Endometrium (tissue), 2 donors: ENCODE measurements at regions not wholly inside any gene's neighbourhood (a gene's known extent, or its start where the extent isn't known, plus 50 kb on each side); places are given as distances from the start of the nearest gene placed in this dataset.

Experiments
- FAIRE-seq: peaks from 2 replicates; lab custom pipeline; 2012; peaks lifted over from hg19 to GRCh38; lab: Jason Lieb, UNC
- donor health status: control.
- donor health status: control.

- no peak for FAIRE-seq
Observed at GRCh38 chr3:116848248-116848829, 138.8 kb downstream of the TUSC7 start.

DNA sequence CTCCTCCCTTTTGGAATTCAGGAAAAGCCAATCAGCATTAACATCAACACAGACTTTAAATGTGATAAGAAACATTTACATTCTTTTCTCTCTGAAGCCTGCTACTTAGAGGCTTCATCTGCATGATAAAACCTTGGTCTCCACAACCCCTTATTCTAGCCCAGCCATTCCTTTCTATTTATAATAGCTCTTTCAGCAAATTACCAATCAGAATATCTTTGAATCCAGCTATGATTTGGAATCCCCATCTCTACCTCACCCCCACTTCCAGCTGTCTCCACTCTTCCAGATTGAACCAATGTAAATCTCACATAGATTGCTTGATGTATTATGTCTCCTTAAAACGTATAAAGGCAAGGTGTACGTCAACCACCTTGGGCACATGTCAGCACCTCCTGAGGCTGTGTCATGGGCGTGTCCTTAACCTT, 139.7 kb downstream of the TUSC7 start:
- FAIRE-seq: no peak

DNA sequence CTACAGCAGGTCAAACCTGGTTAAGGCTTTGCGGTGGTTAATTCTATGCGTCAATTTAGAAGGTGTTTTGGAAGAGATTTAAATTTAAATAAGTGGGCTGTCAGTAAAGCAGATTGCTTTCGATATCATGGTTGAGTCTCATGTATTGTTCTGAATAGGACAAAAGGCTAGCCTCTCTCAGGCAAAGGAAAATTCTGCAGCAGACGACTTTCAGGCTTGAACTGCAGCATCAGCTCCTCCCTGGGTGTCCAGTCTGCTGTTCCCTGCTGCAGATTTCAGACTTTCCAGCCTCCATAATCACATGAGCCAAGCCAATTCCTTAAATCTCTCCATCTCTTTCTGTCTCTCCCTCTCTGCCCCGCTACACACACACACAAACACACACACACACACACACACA, 143.2 kb downstream of the TUSC7 start:
- FAIRE-seq: no peak

- no peak for FAIRE-seq
Observed at GRCh38 chr3:116863270-116863770, 153.7 kb downstream of the TUSC7 start.

- peak; percentile 43 for FAIRE-seq
Observed at GRCh38 chr3:116863822-116864589, 154.4 kb downstream of the TUSC7 start.

GRCh38 chr3:116864590-116864927, 155.0 kb downstream of the TUSC7 start:
- no peak for FAIRE-seq

- no peak for FAIRE-seq
Observed at GRCh38 chr3:116870379-116870778, 160.8 kb downstream of the TUSC7 start.

GRCh38 chr3:116871905-116872304, 162.3 kb downstream of the TUSC7 start:
- no peak for FAIRE-seq

DNA sequence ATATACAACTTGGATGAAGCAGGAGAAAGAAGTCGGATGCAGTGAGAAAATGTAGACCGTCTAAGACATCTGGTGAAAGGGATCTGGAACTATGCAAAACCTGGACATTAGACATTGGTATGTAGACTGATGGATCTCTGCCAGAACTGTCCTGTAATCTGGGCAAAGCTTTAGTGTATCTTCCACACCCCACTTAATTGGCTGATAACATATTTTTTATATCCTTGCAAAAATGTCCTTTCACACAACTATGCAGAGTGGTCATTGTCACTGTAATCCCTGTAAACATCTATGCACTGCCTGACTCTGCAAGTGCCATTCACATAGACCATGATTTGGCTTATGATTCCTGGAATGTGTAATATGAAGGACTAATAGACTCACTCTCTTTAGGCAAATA, 163.1 kb downstream of the TUSC7 start:
- FAIRE-seq: no peak

GRCh38 chr3:116873142-116873541, 163.6 kb downstream of the TUSC7 start:
- no peak for FAIRE-seq

- FAIRE-seq: no peak
Observed at GRCh38 chr3:116877968-116878367, 168.4 kb downstream of the TUSC7 start.

DNA sequence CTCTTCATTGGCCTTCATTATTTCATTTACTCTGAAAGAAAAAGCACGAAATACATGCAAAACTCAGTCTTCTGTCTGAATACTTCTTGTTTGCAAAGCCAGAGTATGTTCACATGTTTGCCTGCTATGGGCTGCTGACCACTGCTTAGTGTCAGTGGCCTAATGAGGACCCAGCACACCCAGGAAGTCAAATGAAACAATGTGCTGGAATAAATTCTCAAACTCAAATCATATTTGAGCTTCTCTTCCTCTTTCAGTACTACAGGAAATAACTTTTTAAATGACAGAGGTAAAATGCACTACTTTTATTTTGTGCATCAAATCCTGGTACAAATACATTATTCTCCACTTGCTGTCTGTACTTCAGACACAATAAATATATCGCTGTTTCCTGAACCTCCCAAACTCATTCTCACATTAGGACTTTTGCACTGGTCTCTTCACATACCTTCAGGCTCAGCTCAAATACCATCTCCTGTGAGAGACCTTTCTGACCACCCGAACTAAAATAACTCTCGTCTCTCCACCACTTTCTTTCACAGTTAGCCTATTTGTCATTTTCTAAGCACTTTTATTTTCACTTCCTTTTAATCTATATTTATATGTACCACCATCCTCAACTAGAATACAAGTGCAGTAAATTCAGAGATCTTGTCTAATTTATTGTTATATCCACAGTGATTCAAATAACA, 176.8 kb downstream of the TUSC7 start:
- no peak for FAIRE-seq

GRCh38 chr3:116896116-116896515, 186.5 kb downstream of the TUSC7 start:
- FAIRE-seq: no peak

DNA sequence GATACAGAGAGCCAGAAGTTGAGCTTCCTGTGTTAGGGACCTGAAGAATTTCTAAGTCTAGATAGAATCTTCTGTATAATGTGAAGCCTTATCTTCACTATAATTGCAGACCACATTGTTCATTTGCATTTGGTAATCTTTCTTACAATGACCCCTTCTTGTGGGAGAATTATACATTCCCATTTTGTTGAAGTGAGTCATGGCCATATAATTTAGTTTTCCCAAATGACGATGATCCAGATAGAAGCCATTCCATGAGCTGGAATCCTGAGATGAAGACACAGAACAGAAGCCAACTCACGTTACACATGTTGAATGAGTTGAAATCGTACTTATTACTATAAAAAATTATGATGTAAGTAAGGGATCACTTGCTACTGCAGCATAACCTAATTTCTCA, 187.8 kb downstream of the TUSC7 start:
- FAIRE-seq: no peak

- no peak for FAIRE-seq
Observed at GRCh38 chr3:116899253-116899652, 189.7 kb downstream of the TUSC7 start.

GRCh38 chr3:116905334-116905733, 195.8 kb downstream of the TUSC7 start:
- no peak for FAIRE-seq

DNA sequence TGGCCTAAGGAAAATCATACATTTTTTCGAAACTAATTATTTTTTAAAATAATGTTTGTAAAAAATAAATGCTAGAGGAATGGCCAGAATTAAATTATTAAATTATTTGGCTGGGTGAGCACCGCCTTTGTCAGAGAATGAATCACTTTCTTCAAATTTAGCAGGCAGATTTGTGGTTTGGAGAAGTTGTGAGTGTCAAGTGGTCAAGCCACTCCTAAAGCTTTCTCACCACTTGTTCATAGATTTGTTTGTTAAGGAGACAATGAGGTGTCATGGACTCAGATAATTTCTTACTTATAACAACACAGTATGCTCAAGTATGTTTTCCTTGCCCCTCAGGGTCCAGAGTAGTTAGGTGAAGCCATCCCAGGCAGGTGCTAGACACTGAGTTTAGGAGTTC, 196.2 kb downstream of the TUSC7 start:
- FAIRE-seq: no peak

DNA sequence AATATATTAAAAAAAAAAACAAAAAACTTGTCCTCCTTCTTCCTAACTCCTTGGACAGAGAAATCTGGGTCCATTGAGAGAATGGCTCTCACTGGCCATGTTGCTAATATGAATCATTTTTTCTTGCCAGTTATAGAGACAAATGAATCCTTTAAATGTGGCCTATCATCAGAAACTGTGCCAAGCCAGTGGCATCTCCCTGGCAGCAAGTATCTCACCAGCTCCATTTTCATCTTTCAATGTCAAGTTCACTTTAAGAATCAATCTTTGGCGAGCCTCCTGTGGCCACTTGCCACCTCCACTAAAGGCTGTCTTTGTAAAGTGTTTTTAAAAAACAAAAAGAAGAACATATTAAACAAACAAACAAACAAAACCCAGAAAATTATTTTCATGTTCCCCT, 202.5 kb downstream of the TUSC7 start:
- FAIRE-seq: no peak

DNA sequence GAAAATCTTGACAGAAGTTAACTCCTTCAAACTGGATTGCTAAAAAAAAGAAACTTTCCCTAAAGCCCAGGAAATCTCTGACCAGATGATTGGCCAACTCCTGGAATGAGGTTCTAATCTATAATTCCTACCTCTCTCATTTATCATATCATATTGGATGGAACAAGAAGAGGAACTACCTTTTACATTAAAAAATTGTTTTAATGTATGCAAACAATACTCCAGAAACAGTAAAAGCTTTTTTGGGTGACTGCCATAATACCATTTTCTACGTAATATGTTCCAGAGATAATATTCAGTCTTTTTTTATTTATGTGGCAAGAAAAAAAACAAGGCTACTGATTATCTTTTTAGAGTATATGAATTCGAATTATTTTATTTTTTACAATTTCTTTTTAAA, 204.4 kb downstream of the TUSC7 start:
- FAIRE-seq: no peak

GRCh38 chr3:116916836-116917235, 207.3 kb downstream of the TUSC7 start:
- FAIRE-seq: no peak

- no peak for FAIRE-seq
Observed at GRCh38 chr3:116920826-116921610, 211.4 kb downstream of the TUSC7 start.

DNA sequence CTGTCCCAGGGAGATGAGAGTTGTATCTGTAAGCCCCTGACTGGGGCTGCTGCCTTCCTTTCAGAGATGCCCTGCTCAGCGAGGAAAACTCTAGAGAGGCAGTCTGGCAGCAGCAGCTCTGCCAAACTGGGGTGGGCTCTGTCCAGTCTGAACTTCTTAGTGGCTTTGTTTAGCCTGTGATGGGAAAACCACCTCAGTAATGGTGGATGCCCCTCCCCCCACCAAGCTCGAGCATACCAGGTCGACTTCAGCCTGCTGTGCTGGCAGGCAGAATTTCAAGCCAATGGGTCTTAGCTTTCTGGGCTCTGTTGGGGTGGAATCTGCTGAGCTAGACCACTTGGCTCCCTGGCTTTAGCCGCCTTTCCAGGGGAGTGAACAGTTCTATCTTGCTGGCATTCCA, 218.3 kb downstream of the TUSC7 start:
- FAIRE-seq: no peak
